H1 (cell line): ENCODE measurements at regions not wholly inside any gene's neighbourhood (a gene's known extent, or its start where the extent isn't known, plus 50 kb on each side); places are given as distances from the start of the nearest gene placed in this dataset.

Experiments used
- CTCF ChIA-PET: fragments of 300-600 bp; sonication (Branson Sonifier 250); formaldehyde crosslinking; loops from one replicate; lab custom pipeline; 2021; ENCODE audit not compliant: partially characterized antibody; lab: Charles Lee
- POLR2A ChIA-PET: fragments of 300-600 bp; sonication (Branson Sonifier 250); formaldehyde crosslinking; loops from one replicate; lab custom pipeline; 2021; ENCODE audit warnings: inconsistent platforms; ENCODE audit not compliant: partially characterized antibody; lab: Charles Lee
- DNase-seq, 2 experiments: peaks; one replicate each; pipeline versions ENCODE4 v3.0.0 to v3.0.0-alpha.2; 2010 to 2022; ENCODE audit warnings: low spot score in 2 of 2, low read depth in 1 of 2, mixed read lengths in 1 of 2
- FAIRE-seq: peaks from 2 replicates; lab custom pipeline; 2011; peaks lifted over from hg19 to GRCh38; lab: Jason Lieb, UNC
- H2AFZ ChIP-seq: 2 replicates; pipeline ENCODE4 v1.8.1; 2012; ENCODE audit warnings: low read length, inconsistent platforms
- H2AK5ac ChIP-seq: 2 replicates; pipeline ENCODE4 v1.6.1; 2013; ENCODE audit warnings: low read depth, low read length
- H2BK120ac ChIP-seq: replicated peaks from 2 replicates; pipeline ENCODE3; 2013; ENCODE audit warnings: low read depth, low read length, inconsistent platforms
- H2BK12ac ChIP-seq: 2 replicates; pipeline ENCODE4 v1.6.1; 2013; ENCODE audit warnings: low read depth, low read length
- H2BK15ac ChIP-seq: 2 replicates; pipeline ENCODE4 v1.6.1; 2013; ENCODE audit warnings: low read length
- H2BK20ac ChIP-seq: 2 replicates; pipeline ENCODE4 v1.6.1; 2013; ENCODE audit warnings: low read length
- H2BK5ac ChIP-seq: 2 replicates; pipeline ENCODE4 v1.6.1; 2013; ENCODE audit warnings: low read depth, low read length
- H3K14ac ChIP-seq: 2 replicates; pipeline ENCODE4 v1.6.1; 2013; ENCODE audit warnings: inconsistent platforms; ENCODE audit not compliant: insufficient read length
- H3K18ac ChIP-seq: 2 replicates; pipeline ENCODE4 v1.6.1; 2013; ENCODE audit warnings: low read length; ENCODE audit errors: extremely low read depth
- H3K23ac ChIP-seq: 2 replicates; pipeline ENCODE4 v1.6.1; 2013; ENCODE audit warnings: inconsistent platforms; ENCODE audit not compliant: insufficient read length
- H3K23me2 ChIP-seq: 2 replicates; pipeline ENCODE4 v1.6.1; 2013; ENCODE audit warnings: low read depth, low read length
- H3K27ac ChIP-seq: 2 replicates; pipeline ENCODE4 v1.6.1; 2011; ENCODE audit warnings: low read depth, low read length, inconsistent platforms
- H3K27me3 ChIP-seq, 4 experiments: replicated peaks in 1 of 4; 1 replicate in 1 of 4; 2 replicates in 3 of 4; pipeline versions ENCODE4 v1.6.1 to v1.8.1; 2011 to 2013; ENCODE audit warnings: low read length in 3 of 4, mild to moderate bottlenecking in 3 of 4, inconsistent platforms in 2 of 4, mixed read lengths in 2 of 4, moderate library complexity in 1 of 4; ENCODE audit not compliant: control insufficient read depth in 3 of 4, insufficient read depth in 3 of 4; ENCODE audit errors: extremely low read depth in 1 of 4
- H3K36me3 ChIP-seq, 4 experiments: 2 replicates each; pipeline versions ENCODE4 v1.6.1 to v1.8.1; 2011 to 2013; ENCODE audit warnings: mild to moderate bottlenecking in 4 of 4, low read length in 3 of 4, moderate library complexity in 2 of 4, control low read depth in 1 of 4, inconsistent platforms in 1 of 4; ENCODE audit not compliant: insufficient read depth in 4 of 4, control insufficient read depth in 2 of 4
- H3K4ac ChIP-seq: replicated peaks from 2 replicates; pipeline ENCODE3; 2013; ENCODE audit warnings: low read length, low read depth, mixed read lengths, inconsistent platforms; ENCODE audit not compliant: insufficient read length
- H3K4me1 ChIP-seq, 4 experiments: replicated peaks in 1 of 4; 1 replicate in 1 of 4; 2 replicates in 3 of 4; pipeline versions ENCODE4 v1.6.1 to v1.8.1; 2011 to 2013; ENCODE audit warnings: low read length in 3 of 4, inconsistent platforms in 2 of 4, mixed read lengths in 1 of 4; ENCODE audit not compliant: insufficient read depth in 4 of 4, control insufficient read depth in 3 of 4
- H3K4me2 ChIP-seq, 2 experiments: 2 replicates each; pipeline versions ENCODE4 v1.6.1 to v1.8.1; 2011 to 2013; ENCODE audit warnings: low read depth in 2 of 2, low read length in 2 of 2, control low read depth in 1 of 2, inconsistent platforms in 1 of 2, mild to moderate bottlenecking in 1 of 2; ENCODE audit not compliant: insufficient read depth in 1 of 2
- H3K4me3 ChIP-seq, 4 experiments: fragments of 200-600, 300-600 bp in 1 of 4; sonication (generic), shearing (Covaris generic), sonication (Bioruptor Twin) in 1 of 4; 2 replicates each; pipeline versions ENCODE4 v1.5.1 to v1.8.1; 2011 to 2016; ENCODE audit warnings: low read length in 4 of 4, low read depth in 3 of 4, control low read depth in 2 of 4, inconsistent platforms in 2 of 4, mild to moderate bottlenecking in 2 of 4, mixed read lengths in 1 of 4, moderate library complexity in 1 of 4; ENCODE audit not compliant: insufficient read depth in 2 of 4; ENCODE audit errors: extremely low read depth in 1 of 4
- H3K56ac ChIP-seq: replicated peaks from 2 replicates; pipeline ENCODE3; 2013; ENCODE audit warnings: low read depth, mild to moderate bottlenecking, mixed read lengths, low read length, inconsistent platforms; ENCODE audit not compliant: insufficient read length
- H3K79me1 ChIP-seq: 2 replicates; pipeline ENCODE4 v1.6.1; 2013; ENCODE audit warnings: low read depth, low read length, control low read depth
- H3K79me2 ChIP-seq, 2 experiments: 2 replicates each; pipeline versions ENCODE4 v1.6.1 to v1.8.1; 2012 to 2013; ENCODE audit warnings: low read length in 2 of 2, mild to moderate bottlenecking in 2 of 2, inconsistent platforms in 1 of 2; ENCODE audit not compliant: insufficient read depth in 2 of 2, control insufficient read depth in 1 of 2
- H3K9ac ChIP-seq, 4 experiments: replicated peaks in 1 of 4; 1 replicate in 1 of 4; 2 replicates in 3 of 4; pipeline versions ENCODE4 v1.6.1 to v1.8.1; 2011 to 2013; ENCODE audit warnings: low read depth in 3 of 4, low read length in 3 of 4, control low read depth in 2 of 4, mild to moderate bottlenecking in 2 of 4, moderate library complexity in 2 of 4, inconsistent platforms in 1 of 4; ENCODE audit errors: extremely low read depth in 1 of 4
- H3K9me3 ChIP-seq, 2 experiments: 2 replicates each; pipeline versions ENCODE4 v1.6.1 to v1.8.1; 2012 to 2013; ENCODE audit warnings: mild to moderate bottlenecking in 2 of 2, moderate library complexity in 2 of 2, control low read depth in 1 of 2, inconsistent platforms in 1 of 2, low read depth in 1 of 2, low read length in 1 of 2, mixed read lengths in 1 of 2; ENCODE audit not compliant: insufficient read depth in 2 of 2
- H4K20me1 ChIP-seq, 2 experiments: replicated peaks in 1 of 2; 2 replicates each; pipeline versions ENCODE3 to v1.8.1; 2011 to 2013; ENCODE audit warnings: inconsistent platforms in 2 of 2, low read length in 2 of 2, mild to moderate bottlenecking in 1 of 2; ENCODE audit not compliant: insufficient read depth in 2 of 2, control insufficient read depth in 1 of 2
- H4K5ac ChIP-seq: 2 replicates; pipeline ENCODE4 v1.6.1; 2013; ENCODE audit warnings: low read length, low read depth, mixed read lengths, inconsistent platforms; ENCODE audit not compliant: insufficient read length
- H4K8ac ChIP-seq: 2 replicates; pipeline ENCODE4 v1.8.0; 2013; ENCODE audit warnings: mild to moderate bottlenecking, moderate library complexity, low read length, inconsistent platforms; ENCODE audit not compliant: insufficient read depth; ENCODE audit errors: extremely low read depth
- H4K91ac ChIP-seq: replicated peaks from 2 replicates; pipeline ENCODE3; 2013; ENCODE audit warnings: low read length, mixed read lengths, inconsistent platforms; ENCODE audit not compliant: insufficient read length
- EZH2 ChIP-seq: fragments of 200-600 bp; sonication (generic); IDR thresholded peaks from 2 replicates; pipeline ENCODE4 v1.7.1; 2012; ENCODE audit warnings: low read depth, mild to moderate bottlenecking, moderate library complexity, low read length, inconsistent platforms; ENCODE audit not compliant: severe bottlenecking
- POU5F1 ChIP-seq: IDR thresholded peaks from 2 replicates; pipeline ENCODE4 v1.6.1; 2011; ENCODE audit warnings: low read depth, mild to moderate bottlenecking, low read length, moderate library complexity
- RAD21 ChIP-seq, 2 experiments: IDR thresholded peaks in 1 of 2; conservative IDR thresholded peaks in 1 of 2; 2 replicates each; pipeline ENCODE4 v1.6.1; 2011; ENCODE audit warnings: low read depth in 2 of 2, low read length in 2 of 2, improper control_type of control experiment in 1 of 2, inconsistent platforms in 1 of 2, mild to moderate bottlenecking in 1 of 2, moderate library complexity in 1 of 2
- WGBS, 2 experiments: shearing (Covaris generic) in 1 of 2; methylation state at CpG; one replicate each; pipeline versions ENCODE4 v1.1.6 to v1.1.7; 2013 to 2015; ENCODE audit warnings: low lambda C conversion rate in 2 of 2, mixed read lengths in 2 of 2, inconsistent platforms in 1 of 2, low coverage in 1 of 2, missing lambda C conversion rate in 1 of 2; ENCODE audit not compliant: insufficient replicate concordance in 2 of 2, insufficient coverage in 1 of 2, insufficient read length in 1 of 2; ENCODE audit errors: extremely low coverage in 1 of 2, missing lambda C conversion rate in 1 of 2; 5-methylcytosine and 5-hydroxymethylcytosine counted together
- TF ChIP-seq, protein P1 (sequence below), 3 experiments: IDR thresholded peaks; 1 replicate in 2 of 3; 2 replicates in 1 of 3; pipeline versions ENCODE4 v1.5.1 to v1.6.1; 2011; ENCODE audit warnings: low read length in 3 of 3, mild to moderate bottlenecking in 3 of 3, inconsistent platforms in 2 of 3, low read depth in 1 of 3, moderate library complexity in 1 of 3; ENCODE audit not compliant: insufficient read depth in 1 of 3; ENCODE audit errors: control extremely low read depth in 1 of 3

DNA sequence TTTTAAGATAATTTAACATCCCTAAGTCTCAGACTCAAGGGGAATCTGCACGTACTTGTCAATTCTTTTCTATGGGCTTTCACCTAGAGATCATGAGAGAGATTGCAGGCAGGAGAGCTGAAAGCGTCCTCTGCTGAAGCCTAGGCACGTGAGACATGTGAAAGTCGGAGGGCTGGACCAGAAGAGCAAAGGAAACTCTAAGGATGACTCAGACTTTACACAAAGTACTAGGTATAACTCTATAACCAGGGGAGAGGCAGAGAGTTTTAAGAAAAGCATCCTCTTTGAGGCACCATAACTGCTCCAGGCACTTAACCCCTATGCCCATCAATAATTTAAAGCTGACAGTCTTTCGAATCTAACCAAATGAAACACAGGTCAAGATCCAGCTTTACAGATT is 436.6 kb downstream of the VGLL3 start:
- H4K20me1 ChIP-seq: no peaks in the 10 kb centered on the region
- H2AFZ ChIP-seq: no peak overlapping the region
- no peak overlapping the region for H4K91ac ChIP-seq
- H2BK5ac ChIP-seq: no peak overlapping the region
- no peak overlapping the region for H3K14ac ChIP-seq
- H2BK120ac ChIP-seq: no peak overlapping the region
- H3K27ac ChIP-seq: no peak overlapping the region
- no peak for DNase-seq
- ChIA-PET POLR2A (interaction anchor here (0.8 kb wide), 1 partner anchor 379 kb away, joined by 3 read pairs; no protein-coding TSS in a partner anchor), CTCF (interaction anchor here (0.8 to 1.4 kb wide), 4 partner anchors 9 to 264 kb away, joined by 3 to 5 read pairs (median 4); no protein-coding TSS in a partner anchor)
- no peak overlapping the region for H3K4me2 ChIP-seq
- H3K79me1 ChIP-seq: no peaks in the 10 kb centered on the region
- H2BK12ac ChIP-seq: no peak overlapping the region
- H3K9ac ChIP-seq: no peak overlapping the region
- H3K4ac ChIP-seq: no peak overlapping the region
- peaks cover 0 to under 1% (median 0%) of the 10 kb centered on the region in 4 experiments; a peak in 1 of 7 replicates for H3K4me1 ChIP-seq
- no peaks in the 10 kb centered on the region; a peak in 1 of 8 replicates for H3K36me3 ChIP-seq
- H3K9me3 ChIP-seq: no peaks in the 10 kb centered on the region
- 74% methylated on average over 5 of the region's 5 CpGs; no CpG with 5 or more reads in 1 of the 2 experiments for WGBS, 2 experiments
- no peak overlapping the region for H4K5ac ChIP-seq
- no peak for FAIRE-seq
- H2BK20ac ChIP-seq: no peak overlapping the region
- no peak overlapping the region for H2AK5ac ChIP-seq
- no peaks in the 10 kb centered on the region for H3K27me3 ChIP-seq
- TF ChIP-seq EZH2 (no peak), POU5F1 (no peak), RAD21 (IDR thresholded peaks at IDR 0.05 in 1 of 2, conservative IDR thresholded peaks at IDR 0.05 in 1 of 2; ENCODE audit: low read depth in 2 of 2, low read length in 2 of 2) (0 out of 4 replicates have a peak, but pooled peaks of 1 of the 2 experiments have one; percentile 2)
- TF ChIP-seq, protein P1, sequence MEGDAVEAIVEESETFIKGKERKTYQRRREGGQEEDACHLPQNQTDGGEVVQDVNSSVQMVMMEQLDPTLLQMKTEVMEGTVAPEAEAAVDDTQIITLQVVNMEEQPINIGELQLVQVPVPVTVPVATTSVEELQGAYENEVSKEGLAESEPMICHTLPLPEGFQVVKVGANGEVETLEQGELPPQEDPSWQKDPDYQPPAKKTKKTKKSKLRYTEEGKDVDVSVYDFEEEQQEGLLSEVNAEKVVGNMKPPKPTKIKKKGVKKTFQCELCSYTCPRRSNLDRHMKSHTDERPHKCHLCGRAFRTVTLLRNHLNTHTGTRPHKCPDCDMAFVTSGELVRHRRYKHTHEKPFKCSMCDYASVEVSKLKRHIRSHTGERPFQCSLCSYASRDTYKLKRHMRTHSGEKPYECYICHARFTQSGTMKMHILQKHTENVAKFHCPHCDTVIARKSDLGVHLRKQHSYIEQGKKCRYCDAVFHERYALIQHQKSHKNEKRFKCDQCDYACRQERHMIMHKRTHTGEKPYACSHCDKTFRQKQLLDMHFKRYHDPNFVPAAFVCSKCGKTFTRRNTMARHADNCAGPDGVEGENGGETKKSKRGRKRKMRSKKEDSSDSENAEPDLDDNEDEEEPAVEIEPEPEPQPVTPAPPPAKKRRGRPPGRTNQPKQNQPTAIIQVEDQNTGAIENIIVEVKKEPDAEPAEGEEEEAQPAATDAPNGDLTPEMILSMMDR (IDR thresholded peaks at IDR 0.05; ENCODE audit: control extremely low read depth in 1 of 3, insufficient read depth in 1 of 3, low read depth in 1 of 3, low read length in 3 of 3): peak in 1 of 3 experiments; percentile 12; a peak in 1 of 4 replicates
- H3K56ac ChIP-seq: no peak overlapping the region
- no peak overlapping the region for H3K18ac ChIP-seq
- H4K8ac ChIP-seq: no peak overlapping the region
- H3K23me2 ChIP-seq: no peaks in the 10 kb centered on the region; the same call in 1 of the 2 replicates
- no peaks in the 10 kb centered on the region for H3K79me2 ChIP-seq
- no peak overlapping the region for H2BK15ac ChIP-seq
- no peak overlapping the region for H3K4me3 ChIP-seq
- no peak overlapping the region for H3K23ac ChIP-seq
